ENCODE measurements at regions not wholly inside any gene's neighbourhood (a gene's known extent, or its start where the extent isn't known, plus 50 kb on each side); places are given as distances from the start of the nearest gene placed in this dataset.
"Not testable (repeated sequence)": the region's sequence is repeated elsewhere in the genome, so short reads cannot be mapped to it uniquely, and the experiment has no call there.

DNA sequence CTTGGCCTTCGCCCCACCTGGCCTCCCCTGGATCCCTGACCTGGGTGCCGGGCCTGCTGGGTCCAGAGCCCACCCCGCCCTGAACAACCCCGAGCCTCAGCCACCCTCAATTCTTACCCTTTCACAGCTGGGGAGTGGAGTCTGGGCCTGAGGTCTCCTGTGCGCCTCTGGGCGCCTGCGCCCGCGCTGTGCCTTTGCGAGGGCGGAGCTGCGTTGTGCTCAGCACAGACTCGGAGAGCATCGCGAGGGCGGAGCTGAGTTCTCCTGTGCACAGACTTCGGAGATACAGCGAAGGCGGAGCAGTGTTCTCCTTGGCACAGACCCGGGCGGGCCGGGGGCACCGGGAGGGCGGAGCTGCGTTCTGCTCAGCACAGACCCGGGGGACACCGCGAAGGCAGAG lies 123.3 kb downstream of the PPIAL4E start:
- WGBS, 4 donors, result no CpG with 5 or more reads among the region's 28 CpGs
- H3K9me3 ChIP-seq; intact Hi-C loops (cut with DNase I); H3K36me3 ChIP-seq; H3K4me1 ChIP-seq; H3K4me3 ChIP-seq; H3K27me3 ChIP-seq; DNase-seq; H3K27ac ChIP-seq: not testable (repeated sequence)
- ATAC-seq, result peak in 3 of 4 donors; percentile 39 to 73 (median 68)
